ENCODE measurements at regions not wholly inside any gene's neighbourhood (a gene's known extent, or its start where the extent isn't known, plus 50 kb on each side); places are given as distances from the start of the nearest gene placed in this dataset.
"Not testable (repeated sequence)": the region's sequence is repeated elsewhere in the genome, so short reads cannot be mapped to it uniquely, and the experiment has no call there.

- TF ChIP-seq ZNF24 (tag by site-specific recombination; IDR thresholded peaks at IDR 0.05); CTCF (tag by site-specific recombination; IDR thresholded peaks at IDR 0.05); ZBTB1 (tag by site-specific recombination; IDR thresholded peaks at IDR 0.05); REST (tag by site-specific recombination; IDR thresholded peaks at IDR 0.05); SCRT2 (tag by site-specific recombination; IDR thresholded peaks at IDR 0.05); ZNF830 (tag by site-specific recombination; IDR thresholded peaks at IDR 0.05; ENCODE audit: low read depth): not testable (repeated sequence)
These were observed 4047.0 kb upstream of the TPTE start for GRCh38 chr21:6474250-6474968.
